Breast epithelium (tissue), 4 donors: ENCODE measurements at regions not wholly inside any gene's neighbourhood (a gene's known extent, or its start where the extent isn't known, plus 50 kb on each side); places are given as distances from the start of the nearest gene placed in this dataset.

Experiments used
- DNase-seq, 2 donors: peaks; one replicate each; pipeline ENCODE4 v3.0.0-alpha.2; 2019; ENCODE audit warnings: low spot score in 2 of 2
- H3K27ac ChIP-seq, 2 donors: fragments of 200-600 bp; sonication (generic) in 1 of 2; one replicate each; pipeline ENCODE4 v1.5.1; 2016 to 2019; ENCODE audit warnings: mild to moderate bottlenecking in 1 of 2
- H3K27me3 ChIP-seq, 2 donors: fragments of 200-600 bp; sonication (generic) in 1 of 2; one replicate each; pipeline versions ENCODE4 v1.5.1 to v1.6.0; 2017 to 2019; ENCODE audit warnings: control low read depth in 1 of 2, mild to moderate bottlenecking in 1 of 2
- H3K36me3 ChIP-seq: fragments of 200-600 bp; one replicate; pipeline ENCODE4 v1.5.1; 2019
- H3K4me1 ChIP-seq, 2 donors: fragments of 200-600 bp; sonication (generic); one replicate each; pipeline ENCODE4 v1.5.1; 2016 to 2019; ENCODE audit warnings: control low read depth in 1 of 2
- H3K4me3 ChIP-seq, 3 donors: fragments of 200-600 bp; sonication (generic); 1 replicate in 2 of 3; 2 replicates in 1 of 3; pipeline ENCODE4 v1.5.1; 2016 to 2019; ENCODE audit warnings: mild to moderate bottlenecking in 3 of 3, moderate library complexity in 2 of 3
- H3K9me3 ChIP-seq, 2 donors: fragments of 200-600 bp; sonication (generic) in 1 of 2; one replicate each; pipeline ENCODE4 v1.5.1; 2016 to 2019; ENCODE audit warnings: control low read depth in 1 of 2
- POLR2A ChIP-seq: fragments of 450-650 bp; IDR thresholded peaks from one replicate; pipeline ENCODE4 v1.6.1; 2016; ENCODE audit warnings: antibody characterized with exemption, mild to moderate bottlenecking, moderate library complexity
- POLR2AphosphoS5 ChIP-seq, 3 donors: sonication (generic); formaldehyde crosslinking; IDR thresholded peaks; one replicate each; pipeline ENCODE4 v1.6.1; 2017; ENCODE audit warnings: antibody characterized with exemption in 3 of 3
- intact Hi-C: fragments of 100-400 bp; cut with DNase I; formaldehyde crosslinking; loops from one replicate; pipeline ENCODE4 v1.15.1; 2023; ENCODE audit warnings: low total_unique reads
- TF ChIP-seq, protein P1 (sequence below), 3 donors: fragments of 450-650 bp; IDR thresholded peaks; one replicate each; pipeline ENCODE4 v1.5.1; 2016 to 2017; ENCODE audit warnings: antibody characterized with exemption in 3 of 3, mild to moderate bottlenecking in 3 of 3, moderate library complexity in 3 of 3

- TF ChIP-seq, protein P1, sequence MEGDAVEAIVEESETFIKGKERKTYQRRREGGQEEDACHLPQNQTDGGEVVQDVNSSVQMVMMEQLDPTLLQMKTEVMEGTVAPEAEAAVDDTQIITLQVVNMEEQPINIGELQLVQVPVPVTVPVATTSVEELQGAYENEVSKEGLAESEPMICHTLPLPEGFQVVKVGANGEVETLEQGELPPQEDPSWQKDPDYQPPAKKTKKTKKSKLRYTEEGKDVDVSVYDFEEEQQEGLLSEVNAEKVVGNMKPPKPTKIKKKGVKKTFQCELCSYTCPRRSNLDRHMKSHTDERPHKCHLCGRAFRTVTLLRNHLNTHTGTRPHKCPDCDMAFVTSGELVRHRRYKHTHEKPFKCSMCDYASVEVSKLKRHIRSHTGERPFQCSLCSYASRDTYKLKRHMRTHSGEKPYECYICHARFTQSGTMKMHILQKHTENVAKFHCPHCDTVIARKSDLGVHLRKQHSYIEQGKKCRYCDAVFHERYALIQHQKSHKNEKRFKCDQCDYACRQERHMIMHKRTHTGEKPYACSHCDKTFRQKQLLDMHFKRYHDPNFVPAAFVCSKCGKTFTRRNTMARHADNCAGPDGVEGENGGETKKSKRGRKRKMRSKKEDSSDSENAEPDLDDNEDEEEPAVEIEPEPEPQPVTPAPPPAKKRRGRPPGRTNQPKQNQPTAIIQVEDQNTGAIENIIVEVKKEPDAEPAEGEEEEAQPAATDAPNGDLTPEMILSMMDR (IDR thresholded peaks at IDR 0.05), result no peak
- no peak for TF ChIP-seq POLR2AphosphoS5 (IDR thresholded peaks at IDR 0.05)
- TF ChIP-seq POLR2A, result no peak
- intact Hi-C loops, result no loop called here
- Histone ChIP-seq H3K9me3 (no peaks in the 10 kb centered on the region), H3K27ac (no peak overlapping the region), H3K36me3 (no peaks in the 10 kb centered on the region), H3K4me3 (no peak overlapping the region), H3K4me1 (no peaks in the 10 kb centered on the region), H3K27me3 (no peaks in the 10 kb centered on the region)
- DNase-seq, result no peak
Observed at GRCh38 chr16:48478393-48478792, 93.2 kb upstream of the SIAH1 start.

- Histone ChIP-seq H3K4me1 (no peaks in the 10 kb centered on the region), H3K27ac (no peak overlapping the region), H3K27me3 (no peaks in the 10 kb centered on the region), H3K36me3 (no peaks in the 10 kb centered on the region), H3K4me3 (no peak overlapping the region), H3K9me3 (peaks cover 0 to 11% of the 10 kb centered on the region in 2 donors)
- TF ChIP-seq POLR2AphosphoS5 (IDR thresholded peaks at IDR 0.05), result no peak
- TF ChIP-seq, protein P1 (IDR thresholded peaks at IDR 0.05), result no peak
- no peak for TF ChIP-seq POLR2A
- intact Hi-C loops, result no loop called here
- no peak for DNase-seq
Observed at GRCh38 chr16:48471435-48471834, 86.2 kb upstream of the SIAH1 start.

DNA sequence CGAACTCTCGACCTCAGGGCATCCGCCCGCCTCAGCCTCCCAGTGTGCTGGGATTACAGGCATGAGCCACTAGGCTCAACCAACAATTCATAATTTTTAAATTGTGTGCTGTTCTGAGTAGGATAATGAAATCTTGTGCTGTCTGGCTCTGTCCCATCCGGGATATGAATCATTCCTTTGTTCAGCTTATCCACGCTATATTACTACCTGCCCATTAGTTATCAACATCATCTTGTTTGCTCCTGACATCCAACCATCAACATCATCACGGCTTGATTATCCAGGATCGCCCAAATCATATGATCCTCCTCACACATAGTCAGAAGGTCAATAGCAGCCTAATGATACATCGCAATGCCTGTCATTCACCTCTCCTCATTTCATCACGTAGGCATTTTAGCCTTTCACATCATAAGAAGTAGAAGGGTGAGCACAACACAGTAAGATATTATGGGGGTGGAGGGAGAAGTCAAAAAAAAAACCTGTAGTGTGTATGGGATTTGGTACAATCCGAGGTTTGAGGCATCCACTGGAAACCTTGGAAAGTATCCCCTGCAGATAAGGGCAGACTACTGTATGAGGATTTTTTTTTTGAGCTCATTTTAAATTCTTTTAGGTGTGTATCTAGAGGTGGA lies 77.0 kb upstream of the SIAH1 start:
- TF ChIP-seq POLR2AphosphoS5 (IDR thresholded peaks at IDR 0.05), result no peak
- no peak for TF ChIP-seq POLR2A
- TF ChIP-seq, protein P1 (IDR thresholded peaks at IDR 0.05), result no peak
- Histone ChIP-seq H3K36me3 (no peaks in the 10 kb centered on the region), H3K4me3 (no peak overlapping the region), H3K9me3 (peaks cover 0 to 5% of the 10 kb centered on the region in 2 donors), H3K27ac (no peak overlapping the region), H3K4me1 (no peaks in the 10 kb centered on the region), H3K27me3 (no peaks in the 10 kb centered on the region)
- no peak for DNase-seq
- intact Hi-C loops, result no loop called here

DNA sequence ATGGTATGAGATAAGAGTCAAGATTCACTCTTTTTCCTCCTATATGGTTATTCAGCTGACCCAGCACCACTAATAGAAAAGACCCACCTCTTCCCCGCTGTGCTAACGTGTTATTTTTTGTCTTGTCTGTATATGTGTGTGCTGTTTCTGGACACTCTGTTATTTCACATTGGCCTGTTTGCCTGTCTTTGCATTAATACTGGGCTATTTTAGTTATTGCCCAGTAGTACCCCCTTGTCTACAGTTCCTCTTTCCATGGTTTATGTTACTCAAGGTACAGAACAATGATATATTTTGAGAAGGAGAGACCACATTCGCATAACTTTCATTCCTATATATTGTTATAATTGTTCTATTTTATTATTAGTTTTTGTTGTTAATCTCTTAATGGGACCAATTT lies 74.0 kb upstream of the SIAH1 start:
- no peaks in the 10 kb centered on the region for H3K4me1 ChIP-seq
- no peaks in the 10 kb centered on the region for H3K27me3 ChIP-seq
- TF ChIP-seq POLR2A (no peak), POLR2AphosphoS5 (IDR thresholded peaks at IDR 0.05) (no peak)
- TF ChIP-seq, protein P1 (IDR thresholded peaks at IDR 0.05), result no peak
- H3K4me3 ChIP-seq, result no peak overlapping the region
- H3K9me3 ChIP-seq, result no peaks in the 10 kb centered on the region
- no peak for DNase-seq
- H3K36me3 ChIP-seq, result no peaks in the 10 kb centered on the region
- H3K27ac ChIP-seq, result no peak overlapping the region
- intact Hi-C loops, result no loop called here

DNA sequence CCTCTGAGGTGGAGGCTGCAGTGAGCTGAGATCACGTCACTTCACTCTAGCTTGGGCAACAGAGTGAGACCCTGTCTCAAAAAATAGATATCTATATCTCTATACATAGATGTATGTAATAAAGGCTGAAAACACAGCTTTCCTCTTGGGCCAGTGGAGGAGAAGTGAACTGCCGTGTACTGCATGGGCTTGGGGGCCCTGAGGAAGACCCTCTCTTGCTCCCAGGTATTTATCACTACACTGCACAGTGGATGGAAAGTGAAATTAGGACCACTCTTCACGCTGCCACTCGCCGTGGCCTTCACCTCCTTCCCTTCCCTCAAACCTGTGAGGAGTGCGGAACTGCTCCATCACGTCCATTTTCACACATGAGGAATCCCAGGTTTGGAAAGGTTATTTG lies 68.8 kb upstream of the SIAH1 start:
- H3K4me3 ChIP-seq, result no peak overlapping the region
- intact Hi-C loops, result no loop called here
- H3K27ac ChIP-seq, result no peak overlapping the region
- no peak for TF ChIP-seq POLR2AphosphoS5 (IDR thresholded peaks at IDR 0.05)
- TF ChIP-seq, protein P1 (IDR thresholded peaks at IDR 0.05), result no peak
- H3K4me1 ChIP-seq, result no peaks in the 10 kb centered on the region
- H3K27me3 ChIP-seq, result no peaks in the 10 kb centered on the region
- no peak for DNase-seq
- H3K9me3 ChIP-seq, result no peaks in the 10 kb centered on the region
- H3K36me3 ChIP-seq, result no peaks in the 10 kb centered on the region
